Stomach (tissue), 4 donors: ENCODE measurements at regions not wholly inside any gene's neighbourhood (a gene's known extent, or its start where the extent isn't known, plus 50 kb on each side); places are given as distances from the start of the nearest gene placed in this dataset.

ENCODE experiments used
- CTCF ChIP-seq, 7 experiments: fragments of 450-650 bp in 4 of 7; fragments of 200-600 bp in 3 of 7; sonication (generic) in 3 of 7; IDR thresholded peaks; one replicate each; pipeline ENCODE4 v1.5.1; 2016 to 2019; ENCODE audit warnings: antibody characterized with exemption in 7 of 7, control low read depth in 2 of 7, mild to moderate bottlenecking in 1 of 7
- EP300 ChIP-seq: sonication (generic); formaldehyde crosslinking; IDR thresholded peaks from one replicate; pipeline ENCODE4 v1.6.1; 2017; ENCODE audit warnings: antibody characterized with exemption
- POLR2A ChIP-seq, 4 donors: fragments of 450-650 bp; IDR thresholded peaks; one replicate each; pipeline ENCODE4 v1.6.1; 2016; ENCODE audit warnings: antibody characterized with exemption in 4 of 4, control low read depth in 2 of 4, mild to moderate bottlenecking in 1 of 4, moderate library complexity in 1 of 4

- TF ChIP-seq POLR2A (IDR thresholded peaks at IDR 0.05) = no peak
- TF ChIP-seq CTCF (IDR thresholded peaks at IDR 0.05) = no peak
- no peak for TF ChIP-seq EP300
Observed at GRCh38 chr5:53782620-53783019, 222.2 kb downstream of the NDUFS4 start.
